ENCODE measurements at regions not wholly inside any gene's neighbourhood (a gene's known extent, or its start where the extent isn't known, plus 50 kb on each side); places are given as distances from the start of the nearest gene placed in this dataset.
"Not testable (repeated sequence)": the region's sequence is repeated elsewhere in the genome, so short reads cannot be mapped to it uniquely, and the experiment has no call there.

- no peak for DNase-seq
Observed at GRCh38 chr6:4676016-4676415, 100.2 kb upstream of the CDYL start.

GRCh38 chr6:4675121-4675520 lies 101.1 kb upstream of the CDYL start:
- no peak for DNase-seq

DNA sequence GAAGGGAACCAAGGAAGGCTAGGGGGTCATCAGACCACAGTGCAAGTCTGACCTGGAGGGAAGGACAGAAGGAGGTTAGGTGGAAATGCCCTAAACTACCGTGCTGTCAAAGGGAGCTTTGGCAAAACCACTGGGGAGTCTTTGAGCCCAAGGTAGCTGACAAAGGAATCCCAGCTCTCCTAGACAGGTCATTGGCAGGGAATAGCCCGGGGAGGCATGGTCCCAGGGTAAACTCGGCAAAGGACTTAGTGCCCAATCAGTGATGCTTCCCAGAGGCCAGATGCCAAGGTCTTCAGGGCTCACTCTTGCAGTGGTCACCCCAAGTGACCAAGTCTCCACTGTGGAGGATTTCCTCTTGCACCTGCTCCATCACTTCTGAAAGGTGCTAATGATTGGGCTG lies 102.3 kb upstream of the CDYL start:
- no peak for DNase-seq

DNA sequence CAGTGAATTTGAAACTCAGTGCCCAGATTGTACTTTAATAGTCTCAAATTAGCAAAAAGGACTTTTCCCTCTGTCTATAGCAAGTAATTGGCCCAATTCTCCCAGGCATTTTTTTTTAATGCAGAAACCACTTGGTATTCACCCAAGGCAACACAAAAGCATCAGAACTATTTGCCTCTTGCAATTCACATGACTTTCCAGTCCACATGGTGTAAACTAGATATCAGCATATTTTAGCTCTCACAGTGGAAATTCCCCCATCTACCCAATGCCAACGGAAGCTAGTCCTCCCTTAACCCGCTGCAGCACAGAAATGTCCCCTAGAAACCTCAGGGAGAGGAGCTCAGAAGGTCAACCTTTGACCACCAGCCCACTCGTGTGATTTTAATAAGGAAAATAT lies 103.4 kb upstream of the CDYL start:
- DNase-seq = no peak

- DNase-seq = no peak
Observed at GRCh38 chr6:4671587-4672115, 104.6 kb upstream of the CDYL start.

DNA sequence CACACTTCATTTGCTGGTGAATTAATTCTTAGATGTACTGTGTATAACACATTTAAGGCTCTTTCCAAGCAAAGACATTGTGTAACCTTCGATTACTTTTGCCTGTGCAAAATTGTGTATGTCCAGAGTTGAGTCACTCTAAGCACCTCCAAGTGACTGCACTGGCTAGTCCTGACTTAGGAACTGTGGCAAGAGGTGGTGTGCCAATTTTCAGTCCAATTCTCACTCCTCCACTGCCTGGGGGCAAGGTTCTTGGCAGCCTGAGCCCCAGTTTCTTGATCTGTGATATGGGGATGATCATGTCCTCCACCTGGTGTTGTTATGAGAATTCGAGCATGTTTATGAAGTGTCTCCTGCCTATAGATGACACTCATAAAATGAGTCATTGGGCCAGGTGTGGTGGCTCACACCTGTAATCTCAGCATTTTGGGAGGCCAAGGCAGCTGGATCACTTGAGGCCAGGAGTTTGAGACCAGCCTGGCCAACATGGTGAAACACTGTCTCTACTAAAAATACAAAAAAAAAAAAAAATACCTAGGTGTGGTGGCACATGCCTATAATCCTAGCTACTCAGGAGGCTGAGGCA lies 105.3 kb upstream of the CDYL start:
- DNase-seq = no peak

- no peak for DNase-seq
Observed at GRCh38 chr6:4670290-4670689, 105.9 kb upstream of the CDYL start.

DNA sequence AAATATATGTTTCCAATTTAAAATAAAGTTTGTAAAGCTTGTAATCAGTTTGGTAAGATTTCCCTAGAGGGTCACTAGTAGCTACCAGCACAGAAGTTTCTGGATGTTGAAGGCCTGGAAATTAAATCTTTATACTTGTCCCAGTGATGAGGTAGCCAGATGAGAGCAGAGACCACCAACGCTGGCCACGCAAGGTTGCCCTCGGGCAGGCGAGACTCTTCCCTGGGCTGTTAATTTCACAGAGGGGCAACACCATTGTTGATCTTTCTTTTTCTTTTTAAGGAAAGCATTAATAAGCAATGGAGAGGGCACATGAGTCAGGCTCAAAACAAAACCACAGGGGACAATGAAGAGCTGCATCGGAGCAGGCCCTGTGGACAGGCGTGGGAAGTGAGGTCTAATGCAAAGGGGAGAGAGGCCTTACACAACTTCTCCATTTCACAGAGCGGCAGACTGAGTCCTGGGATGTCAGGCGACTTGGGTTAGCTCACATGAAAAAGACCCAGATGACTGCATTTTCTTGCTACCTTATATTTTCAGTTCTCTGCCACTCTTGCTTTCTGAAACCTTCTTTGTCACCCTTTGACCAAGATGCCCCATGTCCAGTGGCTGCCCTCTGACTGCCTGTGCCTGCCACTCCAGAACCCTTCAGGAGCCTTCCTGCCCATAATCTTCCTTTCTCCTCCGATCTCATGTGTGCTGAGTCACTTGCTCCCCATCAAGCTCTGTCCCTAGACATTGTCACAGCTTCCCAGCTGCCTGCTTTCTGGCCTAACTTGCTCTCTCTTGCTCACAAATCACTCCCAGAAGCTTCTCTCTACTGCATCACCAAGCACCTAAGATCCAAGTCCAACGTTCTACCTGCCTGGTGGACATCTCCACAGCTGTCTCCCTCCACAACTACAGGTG lies 107.7 kb upstream of the CDYL start:
- no peak for DNase-seq

DNA sequence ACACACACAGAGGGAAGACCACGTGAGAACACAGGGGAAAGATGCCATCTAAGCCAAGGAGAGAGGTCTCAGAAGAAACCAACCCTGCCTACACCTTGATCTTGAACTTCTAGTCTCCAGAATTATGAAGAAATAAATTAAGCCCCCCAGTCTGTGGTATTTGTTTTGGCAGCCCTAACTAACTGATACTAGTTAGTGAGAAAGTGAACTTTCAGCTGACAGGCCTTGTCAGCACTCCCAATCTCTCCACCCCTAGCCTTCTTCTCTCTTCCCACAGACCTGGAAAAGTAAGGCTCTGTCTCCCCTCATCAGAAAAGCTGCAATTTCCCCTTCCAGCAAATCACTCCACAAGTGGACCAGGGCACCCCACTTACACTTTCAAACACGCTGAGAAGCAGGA lies 108.6 kb upstream of the CDYL start:
- DNase-seq = no peak

DNA sequence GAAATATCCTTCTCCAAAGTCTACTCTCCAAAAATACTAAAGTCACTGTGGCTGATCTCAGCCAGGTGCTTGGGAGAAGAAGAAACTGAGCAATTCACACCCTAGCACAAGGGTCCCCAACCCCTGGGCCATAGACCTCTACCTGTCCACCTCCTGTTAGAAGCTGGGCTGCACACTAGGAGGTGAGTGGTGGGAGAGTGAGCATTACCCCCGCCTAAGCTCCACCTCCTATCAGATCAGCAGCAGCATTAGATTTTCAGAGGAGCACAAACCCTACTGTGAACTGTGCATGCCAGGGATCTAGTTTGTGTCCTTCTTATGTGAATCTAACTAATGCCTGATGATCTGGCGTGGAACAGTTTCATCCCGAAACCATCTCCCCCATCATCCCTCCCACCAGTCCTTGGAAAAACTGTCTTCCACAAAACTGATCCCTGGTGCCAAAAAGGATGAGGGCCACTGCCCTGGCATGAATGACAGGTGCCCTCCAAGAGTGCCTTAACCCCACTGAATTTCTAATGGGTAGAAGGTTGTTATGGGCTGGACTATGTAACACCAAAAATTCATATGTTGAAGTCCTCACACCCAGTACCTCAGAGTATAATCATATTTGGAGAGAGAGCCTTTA lies 109.2 kb upstream of the CDYL start:
- DNase-seq = no peak

GRCh38 chr6:4665489-4666417 lies 110.5 kb upstream of the CDYL start:
- DNase-seq = no peak

GRCh38 chr6:4664911-4665310 lies 111.3 kb upstream of the CDYL start:
- DNase-seq = no peak

DNA sequence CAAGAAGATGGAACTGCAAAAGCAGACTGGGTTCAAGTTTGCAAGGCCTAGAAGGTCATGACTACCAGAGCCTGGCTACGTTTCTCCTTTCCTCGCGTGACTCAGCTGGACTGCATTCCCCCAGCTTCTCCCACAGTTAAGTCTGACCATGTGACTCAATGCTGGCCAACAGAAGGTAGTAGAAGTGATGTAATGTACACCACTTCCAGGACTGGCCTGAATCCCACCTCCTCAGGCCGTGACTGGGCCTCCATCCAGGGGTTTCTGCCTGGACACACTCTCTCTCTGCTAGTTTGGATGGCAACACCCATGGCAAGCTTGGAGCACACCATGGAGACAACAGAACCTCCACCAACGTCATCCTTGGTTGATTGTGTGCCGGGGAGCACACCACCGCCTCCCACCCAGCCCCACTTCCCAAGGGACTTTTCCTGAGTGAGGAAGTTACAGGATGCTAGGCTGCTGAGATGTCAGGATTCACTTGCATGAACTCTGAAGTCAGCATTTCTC lies 112.0 kb upstream of the CDYL start:
- DNase-seq = no peak

DNA sequence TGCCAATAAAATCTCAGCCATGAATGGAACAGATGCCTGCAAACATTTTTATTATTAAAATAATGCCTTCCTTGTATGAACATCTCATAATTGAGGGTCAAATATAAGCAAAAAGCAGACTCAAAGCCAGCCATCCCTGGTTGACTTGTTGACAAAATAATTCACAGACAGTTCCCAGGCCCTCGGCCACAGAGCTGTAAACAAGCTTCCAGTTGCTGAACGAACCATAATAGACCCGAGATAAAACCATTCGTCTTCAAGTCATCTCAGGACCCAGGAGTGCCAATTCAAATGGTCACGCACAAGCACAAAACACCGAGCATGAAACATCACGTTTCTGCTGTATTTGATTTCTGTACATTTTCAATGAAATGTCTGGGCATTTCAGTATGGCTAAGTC lies 113.3 kb upstream of the CDYL start:
- no peak for DNase-seq

DNA sequence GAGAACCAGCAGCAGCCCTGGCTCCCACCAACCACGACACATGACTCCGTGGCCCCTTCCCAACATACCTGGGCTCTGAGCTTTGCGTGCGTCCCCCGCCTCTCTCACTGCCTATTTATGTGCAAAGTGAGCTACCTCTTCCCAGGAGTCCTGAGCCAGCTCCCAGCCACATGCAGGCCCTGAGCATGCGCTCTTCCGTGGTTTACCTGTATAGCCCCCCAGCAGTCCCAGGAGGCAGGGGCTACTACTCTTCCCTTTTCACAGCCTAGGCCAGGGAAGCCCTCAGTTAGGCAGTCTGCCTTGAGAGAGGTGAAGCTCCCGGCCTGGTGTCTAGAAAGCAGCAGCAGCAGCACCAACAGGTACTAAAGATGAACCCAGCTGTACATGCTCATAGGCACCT lies 114.8 kb upstream of the CDYL start:
- no peak for DNase-seq

- no peak for DNase-seq
Observed at GRCh38 chr6:4660377-4661321, 115.6 kb upstream of the CDYL start.

DNA sequence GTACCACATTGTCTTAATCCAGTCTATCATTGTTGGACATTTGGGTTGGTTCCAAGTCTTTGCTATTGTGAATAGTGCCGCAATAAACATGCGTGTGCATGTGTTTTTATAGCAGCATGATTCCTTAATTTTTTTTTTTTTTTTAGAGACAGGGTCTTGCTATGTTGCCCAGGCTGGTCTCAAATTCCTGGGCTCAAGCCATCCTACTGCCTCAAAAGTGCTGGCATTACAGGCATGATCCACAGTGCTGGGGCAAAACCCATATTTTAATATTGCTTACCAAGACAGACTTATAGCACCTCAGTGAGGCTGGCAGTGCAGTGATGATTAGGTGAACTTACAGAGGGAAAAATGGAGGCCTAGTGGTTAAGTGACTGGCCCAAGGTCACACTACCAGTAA lies 116.5 kb upstream of the CDYL start:
- DNase-seq = not testable (repeated sequence)

DNA sequence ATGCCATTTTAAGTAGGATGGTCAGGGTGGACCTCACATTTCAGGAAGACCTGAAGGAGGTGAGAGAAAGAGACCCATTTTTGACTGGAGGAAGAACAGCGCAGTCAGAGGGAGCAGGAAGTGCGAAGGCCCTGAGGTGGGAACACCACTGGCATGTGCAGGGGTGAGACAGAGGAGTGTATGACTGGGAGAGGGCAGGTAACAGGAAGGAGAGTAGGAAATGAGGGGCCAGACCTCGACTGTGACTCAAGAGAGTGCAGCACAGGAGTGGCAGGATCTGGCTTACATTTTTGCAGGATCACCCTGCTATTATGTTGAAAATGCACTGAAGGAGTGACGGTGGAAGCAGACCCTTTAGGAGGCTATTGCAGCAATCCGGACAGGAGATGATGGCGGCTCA lies 117.7 kb upstream of the CDYL start:
- DNase-seq = no peak

DNA sequence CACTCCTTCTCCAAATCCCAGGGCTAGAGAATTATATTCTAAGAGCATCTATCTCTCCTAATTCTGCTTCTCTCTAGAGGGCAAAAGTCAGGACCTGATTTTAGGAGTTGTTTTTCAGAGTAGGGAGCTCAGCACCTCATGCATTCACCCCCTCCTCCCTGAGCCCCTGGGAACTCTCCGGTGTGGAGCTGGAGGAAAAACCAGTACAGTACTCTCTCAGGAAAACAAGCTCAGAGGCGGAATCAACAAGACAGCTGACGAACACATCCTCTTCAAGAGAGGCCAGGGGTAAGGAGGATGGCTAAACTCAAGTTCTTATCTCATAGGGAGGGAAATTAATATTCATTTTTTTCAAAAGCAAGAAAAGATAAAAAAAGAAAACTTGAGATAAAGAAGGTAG lies 120.1 kb upstream of the CDYL start:
- no peak for DNase-seq

DNA sequence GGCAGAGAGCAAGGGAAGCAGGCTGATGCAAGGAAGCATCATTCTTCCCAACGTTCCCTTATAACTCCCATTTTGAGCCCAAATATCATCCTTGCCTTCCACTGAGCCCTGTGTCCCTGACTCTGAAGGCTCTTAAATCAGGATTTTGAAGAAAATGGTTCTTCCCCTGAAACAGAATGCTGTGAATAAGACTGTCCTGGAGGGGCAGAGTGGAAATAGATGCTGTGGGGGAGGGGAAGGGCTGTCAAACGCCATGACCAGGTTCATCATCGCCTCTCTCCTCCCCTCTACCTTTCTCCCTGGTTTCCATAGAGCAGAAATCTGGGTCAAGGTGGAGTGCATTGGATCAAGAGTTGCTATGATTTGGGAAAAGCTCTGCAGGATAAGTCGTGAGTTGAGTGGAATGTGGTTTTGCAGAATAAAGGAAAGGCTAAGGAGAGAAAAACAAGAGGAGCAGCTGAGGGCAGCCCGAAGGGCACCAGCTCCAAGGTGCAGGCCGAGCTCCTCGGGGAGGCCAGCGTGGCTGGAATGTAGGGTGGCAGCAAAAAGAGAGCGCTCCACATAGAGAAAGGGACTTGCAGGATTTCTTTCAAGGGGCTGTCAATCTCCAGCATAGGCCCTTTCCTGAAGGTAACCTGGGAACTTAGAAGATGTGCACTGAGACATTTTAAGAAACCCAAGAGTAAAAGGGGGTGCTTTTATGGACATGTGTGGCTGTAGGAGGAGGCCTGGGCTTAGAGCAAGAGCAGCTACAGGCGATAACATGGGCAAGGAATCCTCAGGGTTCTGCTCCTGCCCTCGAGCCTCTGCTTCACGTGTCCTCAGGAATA lies 120.8 kb upstream of the CDYL start:
- DNase-seq = no peak

Measured in NCI-H2081 (cell line).